NCI-H146 (cell line): ENCODE measurements at regions not wholly inside any gene's neighbourhood (a gene's known extent, or its start where the extent isn't known, plus 50 kb on each side); places are given as distances from the start of the nearest gene placed in this dataset.
A peak's percentile ranks its signal among the peaks of the same experiment; 100 is the strongest.

Experiments used
- DNase-seq: peaks from one replicate; lab custom pipeline; 2025; lab: John Stamatoyannopoulos, UW

DNA sequence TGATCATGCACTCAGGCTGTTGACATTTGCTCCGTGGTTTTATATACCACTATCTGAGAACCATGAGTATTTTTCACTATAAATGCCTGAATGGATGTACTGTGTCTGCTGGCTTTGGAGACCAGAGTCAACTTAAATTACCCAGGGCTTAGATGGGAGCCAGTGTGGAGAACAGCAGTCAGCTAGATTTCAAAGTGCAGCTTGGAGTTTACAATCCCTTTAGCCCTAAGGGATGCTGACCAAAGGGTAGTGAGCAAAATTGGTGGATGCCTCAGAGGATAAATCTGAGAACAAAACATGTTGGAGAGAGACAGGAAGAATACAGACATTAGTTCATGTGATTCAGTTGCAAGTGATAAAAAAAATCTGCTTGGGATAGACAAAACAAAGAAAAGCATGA is 327.5 kb downstream of the C11orf87 start:
- no peak for DNase-seq

DNA sequence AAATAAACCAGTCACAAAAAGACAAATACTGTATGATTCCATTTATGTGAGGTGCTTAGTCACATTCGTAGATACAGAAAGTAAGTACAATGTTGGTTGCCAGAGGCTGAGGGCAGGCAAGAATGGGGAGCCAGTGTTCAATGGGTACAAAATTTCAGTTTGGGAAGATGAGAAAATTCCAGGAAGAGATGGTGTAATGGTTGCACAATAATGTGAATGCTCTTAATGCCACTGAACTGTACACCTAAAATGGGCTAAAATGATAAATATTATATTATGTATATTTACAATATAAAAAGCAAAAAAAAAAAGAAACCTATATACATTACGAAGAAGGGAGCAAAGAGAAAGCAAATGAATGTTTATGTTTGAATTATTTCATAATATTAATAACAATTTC is 329.0 kb downstream of the C11orf87 start:
- no peak for DNase-seq

DNA sequence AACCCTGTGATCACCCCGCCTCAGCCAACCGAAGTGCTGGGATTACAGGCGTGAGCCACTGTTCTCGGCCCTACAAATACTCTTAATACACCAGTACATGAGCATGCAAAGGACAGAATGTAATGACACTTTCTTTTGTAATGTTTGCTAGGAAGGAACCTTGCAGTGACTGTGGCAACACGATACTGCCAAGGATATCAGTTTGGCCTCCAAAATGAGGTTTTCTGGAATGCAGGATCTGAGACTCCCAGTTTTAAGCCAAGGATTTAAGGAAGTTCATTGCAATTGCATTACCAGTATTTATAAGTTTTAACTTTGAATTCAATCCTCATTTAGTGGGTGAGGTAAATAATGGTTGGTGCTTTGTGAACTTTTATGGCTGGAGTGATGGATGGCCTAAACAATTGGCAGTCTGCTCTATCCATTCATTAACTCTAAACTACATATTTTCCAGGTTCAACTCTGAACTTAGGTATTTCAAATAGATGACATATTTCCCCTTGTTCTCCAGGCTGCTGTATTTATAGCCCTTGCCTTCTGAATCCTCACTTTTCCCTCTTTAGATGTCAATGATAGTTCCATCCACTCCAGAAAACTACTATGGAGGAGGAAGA is 330.3 kb downstream of the C11orf87 start:
- DNase-seq = no peak

DNA sequence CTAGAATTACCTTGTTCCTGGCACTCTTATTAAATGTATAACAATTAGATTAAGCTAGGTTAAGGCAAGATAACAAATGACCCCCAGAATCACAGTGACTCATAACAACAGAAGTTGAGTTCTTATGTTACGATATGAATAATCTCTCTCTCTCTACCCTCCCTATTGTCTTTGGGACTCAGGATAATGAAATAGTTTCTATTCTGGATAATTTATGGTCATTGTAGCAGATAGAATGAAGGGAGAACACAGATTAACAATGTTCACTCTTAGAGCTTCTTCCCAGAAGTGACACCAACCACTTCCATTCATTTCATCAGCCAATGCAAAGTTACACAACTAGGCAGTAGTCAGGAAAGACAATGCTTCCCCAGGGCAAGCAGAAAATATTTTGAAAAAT is 334.5 kb downstream of the C11orf87 start:
- DNase-seq = no peak

DNA sequence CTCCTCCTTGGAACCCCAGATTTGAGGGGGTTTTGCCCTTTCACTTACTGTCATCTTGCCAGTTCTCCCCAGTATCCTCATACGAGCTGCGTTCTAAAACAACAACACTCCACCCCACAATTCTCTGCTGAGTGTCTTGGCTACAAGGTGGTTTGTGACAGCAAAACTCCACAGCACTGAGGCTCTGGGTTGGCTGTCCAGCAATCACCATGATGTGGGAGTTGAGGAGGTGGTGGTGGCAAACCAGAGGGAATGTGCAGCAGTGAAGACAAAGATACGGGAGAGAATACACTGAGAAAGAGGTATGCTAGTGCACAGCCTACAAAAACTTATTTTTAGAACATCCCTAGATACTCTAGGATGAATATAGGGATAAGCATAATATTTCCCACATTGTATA is 335.0 kb downstream of the C11orf87 start:
- no peak for DNase-seq

DNA sequence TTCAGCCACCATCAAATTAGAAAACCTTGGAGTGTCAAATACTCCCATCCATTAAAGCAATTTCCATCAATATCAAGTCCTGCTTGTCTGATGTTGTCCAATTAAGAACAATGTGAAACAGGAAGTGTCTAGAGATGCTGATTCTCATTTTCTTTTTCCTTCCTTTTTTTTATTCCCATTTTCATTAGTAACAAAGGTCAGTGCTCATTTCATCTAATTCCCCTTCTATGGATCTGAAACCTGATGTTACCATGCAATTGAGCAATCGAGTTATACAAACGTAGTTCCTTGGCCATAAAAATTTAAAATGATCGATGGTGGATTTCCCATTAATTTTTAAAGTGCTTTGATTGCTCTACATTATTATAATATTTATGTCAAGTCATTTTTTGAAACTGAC is 330.6 kb upstream of the ZC3H12C start:
- DNase-seq = no peak

DNA sequence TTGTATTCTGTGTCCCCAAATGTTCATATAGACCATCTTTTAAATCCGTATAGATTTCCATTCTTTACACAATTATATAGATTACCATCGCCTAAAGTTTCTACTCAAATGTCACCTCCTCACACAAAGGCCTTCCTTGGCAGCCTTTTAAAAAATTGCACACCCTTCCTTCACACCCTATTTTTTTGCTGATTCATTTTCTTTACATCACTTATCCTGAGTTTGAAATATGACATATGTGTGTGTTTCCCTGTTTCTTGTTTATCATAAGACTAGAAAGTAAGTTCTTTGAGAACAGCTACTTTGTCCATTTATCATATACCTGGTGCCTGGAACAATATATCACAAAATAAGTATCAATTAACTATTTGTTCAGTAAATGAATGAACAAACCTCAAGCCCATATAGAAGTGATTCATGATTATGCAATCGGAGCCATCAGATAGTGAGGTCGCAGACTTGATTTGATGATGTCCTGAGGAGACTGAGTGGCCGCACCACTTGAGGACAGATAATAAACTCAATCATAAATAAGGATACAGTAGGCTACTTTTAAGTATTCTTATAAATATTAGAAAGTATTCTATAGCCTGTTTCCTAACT is 327.4 kb upstream of the ZC3H12C start:
- DNase-seq = no peak

DNA sequence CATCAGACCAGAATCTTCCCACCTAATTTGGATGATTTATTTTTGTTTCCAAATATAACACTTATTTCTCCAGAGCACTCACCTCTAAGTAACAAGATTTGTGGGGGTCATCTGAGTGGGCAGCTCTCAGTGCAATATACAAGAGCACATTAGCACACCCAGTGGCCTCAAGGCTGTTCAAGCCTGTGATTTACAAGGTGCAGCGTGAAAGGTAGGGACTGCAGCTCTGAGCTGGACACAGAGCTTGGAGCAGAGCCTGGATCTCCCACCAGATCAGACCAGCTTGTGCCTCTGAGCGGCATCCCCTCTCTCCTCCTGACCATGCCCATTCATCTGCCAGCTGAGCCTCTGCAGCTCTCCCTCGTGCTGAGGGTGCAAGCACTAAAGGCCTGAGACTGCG is 323.3 kb upstream of the ZC3H12C start:
- DNase-seq = no peak

DNA sequence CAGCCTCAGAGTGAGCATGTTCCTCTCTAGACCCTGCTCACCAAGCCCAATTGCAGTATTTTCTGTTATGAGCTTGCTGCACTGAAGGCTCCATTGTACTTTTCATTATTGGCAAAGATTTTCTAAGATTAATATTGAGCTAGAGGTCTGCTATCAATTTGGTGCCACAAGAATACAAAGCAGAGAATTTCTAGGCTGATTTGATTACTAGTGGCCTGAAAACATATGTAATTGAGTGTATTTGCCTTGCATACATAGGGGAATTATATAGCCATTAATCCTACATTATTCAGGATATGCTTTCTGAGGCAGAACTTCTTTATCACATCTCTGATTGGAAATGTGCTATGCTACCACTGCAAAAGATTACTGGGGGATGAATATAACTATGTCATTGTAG is 322.9 kb upstream of the ZC3H12C start:
- DNase-seq = no peak

DNA sequence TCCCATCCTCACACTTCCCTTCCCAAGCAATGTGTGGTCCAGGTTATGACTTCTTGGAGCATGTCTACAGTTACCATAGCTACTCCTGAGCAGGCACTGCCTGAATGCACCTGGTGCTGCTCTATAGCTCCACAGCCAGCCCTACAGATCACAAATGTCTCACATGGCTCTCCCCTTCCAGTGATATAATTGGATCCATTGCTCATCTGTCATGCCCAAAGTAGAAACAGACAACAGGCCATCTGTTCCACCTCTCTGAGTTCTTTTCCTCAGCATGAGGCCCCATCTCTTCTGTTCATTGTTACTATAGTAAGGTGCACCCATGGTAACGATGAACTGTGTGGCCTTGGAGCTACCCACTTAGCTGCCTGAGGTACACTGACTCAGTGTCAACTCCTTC is 320.3 kb upstream of the ZC3H12C start:
- peak; percentile 98 for DNase-seq

DNA sequence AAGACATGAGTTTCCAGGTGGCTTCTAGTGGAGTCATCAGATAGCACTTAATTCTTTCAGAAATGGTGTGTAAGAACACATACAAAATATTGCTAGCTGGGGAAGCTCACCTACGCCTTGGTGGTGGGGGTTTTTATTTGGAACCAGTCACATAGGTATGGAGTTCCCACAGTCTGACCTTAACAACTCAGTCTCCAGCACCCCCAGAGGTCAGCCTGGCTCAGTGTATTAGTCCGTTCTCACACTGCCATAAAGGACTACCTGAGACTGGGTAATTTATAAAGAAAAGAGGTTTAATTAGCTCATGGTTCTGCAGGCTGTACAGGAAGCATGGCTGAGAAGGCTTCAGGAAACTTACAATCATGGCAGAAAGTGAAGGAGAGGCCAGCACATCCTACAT is 317.5 kb upstream of the ZC3H12C start:
- no peak for DNase-seq

DNA sequence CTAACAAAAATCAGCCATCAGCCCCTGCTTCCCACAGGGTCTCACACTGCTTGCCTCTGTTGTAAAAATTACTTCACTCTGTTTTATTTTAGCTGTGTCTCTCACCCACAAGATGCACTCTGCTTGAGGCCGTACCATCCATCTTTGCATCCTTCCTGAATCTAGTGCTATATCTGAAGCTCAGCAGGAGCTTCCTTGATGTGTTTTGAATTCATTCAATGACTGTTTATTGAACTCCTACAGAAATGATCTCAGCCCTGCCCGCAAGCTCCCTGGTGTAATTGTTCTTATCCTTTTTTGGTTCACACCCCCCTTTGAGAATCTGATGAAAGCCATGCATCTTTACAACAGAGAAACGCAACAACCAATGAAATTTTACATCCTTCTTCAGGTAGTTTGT is 310.2 kb upstream of the ZC3H12C start:
- peak; percentile 17 for DNase-seq

DNA sequence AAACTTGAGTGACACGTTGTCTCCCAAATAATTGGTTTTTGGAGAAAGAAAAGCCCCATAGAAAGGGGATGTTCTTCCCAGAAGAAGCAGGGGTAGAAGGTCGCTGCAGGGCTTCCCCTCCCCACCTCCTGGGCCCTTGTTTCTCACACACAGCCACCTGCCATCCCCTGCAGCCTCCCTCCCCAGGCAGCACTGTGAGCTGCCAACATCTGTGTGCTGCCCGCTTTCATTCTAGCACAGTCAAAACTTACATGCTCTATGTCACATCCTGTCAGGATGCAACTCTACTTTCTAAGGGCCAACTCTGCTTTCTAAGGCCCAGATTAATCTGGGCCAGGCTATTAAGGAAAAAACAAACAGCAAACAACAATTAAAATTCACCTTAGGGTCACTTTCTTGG is 309.4 kb upstream of the ZC3H12C start:
- peak; percentile 88 for DNase-seq

DNA sequence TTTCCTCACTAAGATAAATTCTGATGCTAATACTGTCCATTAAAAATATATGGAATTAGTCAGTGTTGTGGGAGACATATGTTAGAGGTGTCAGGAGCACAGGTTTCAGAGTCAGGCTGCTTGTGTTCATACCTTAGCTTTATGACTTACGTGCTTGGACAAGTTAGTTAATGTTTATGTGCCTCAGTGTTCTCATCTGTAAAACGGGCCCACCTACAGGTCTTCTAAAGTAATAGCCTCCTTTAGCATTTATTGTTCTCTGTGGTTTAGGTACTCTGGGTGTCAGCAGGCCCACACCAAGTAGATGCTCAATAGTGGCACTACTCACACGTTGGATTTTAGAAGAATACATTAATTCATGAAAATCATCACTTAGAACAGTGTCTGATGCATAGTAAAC is 308.7 kb upstream of the ZC3H12C start:
- peak; percentile 26 for DNase-seq

DNA sequence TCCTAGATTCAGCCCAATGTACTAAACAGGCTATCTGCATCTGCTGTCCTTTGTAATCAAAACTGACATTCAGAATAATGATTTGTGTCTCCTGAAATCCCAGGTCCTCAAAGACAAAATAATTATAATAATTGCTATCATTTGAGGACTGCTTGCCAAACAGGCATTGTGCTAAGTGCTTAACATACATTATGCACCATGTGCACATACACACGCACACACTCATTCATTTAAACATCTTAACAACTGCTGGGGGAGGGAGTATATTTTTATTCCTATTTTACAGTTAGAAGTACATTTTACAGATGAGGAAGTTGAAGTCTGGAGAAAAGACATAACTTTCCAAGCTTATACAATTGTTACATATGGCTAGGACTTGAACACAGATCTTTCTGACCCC is 308.0 kb upstream of the ZC3H12C start:
- DNase-seq = peak; percentile 78

DNA sequence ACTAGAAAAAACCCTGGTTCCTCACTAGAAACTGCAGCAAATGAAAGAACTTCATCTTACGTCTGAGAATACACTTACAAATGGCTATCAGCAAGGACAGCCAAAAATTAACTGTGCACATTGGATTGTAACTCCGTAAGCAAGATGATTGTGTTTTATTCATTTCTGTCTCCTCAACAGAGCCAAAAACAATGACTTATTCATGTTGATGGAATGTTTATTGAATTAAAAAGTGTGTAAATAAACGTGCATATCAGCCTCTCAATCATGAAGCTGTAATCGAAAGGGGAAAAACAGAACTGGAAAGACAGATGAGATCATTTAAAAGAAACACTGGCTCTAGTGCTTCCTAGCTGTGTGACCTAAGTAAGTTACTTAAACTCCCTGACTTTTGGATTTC is 307.5 kb upstream of the ZC3H12C start:
- no peak for DNase-seq

DNA sequence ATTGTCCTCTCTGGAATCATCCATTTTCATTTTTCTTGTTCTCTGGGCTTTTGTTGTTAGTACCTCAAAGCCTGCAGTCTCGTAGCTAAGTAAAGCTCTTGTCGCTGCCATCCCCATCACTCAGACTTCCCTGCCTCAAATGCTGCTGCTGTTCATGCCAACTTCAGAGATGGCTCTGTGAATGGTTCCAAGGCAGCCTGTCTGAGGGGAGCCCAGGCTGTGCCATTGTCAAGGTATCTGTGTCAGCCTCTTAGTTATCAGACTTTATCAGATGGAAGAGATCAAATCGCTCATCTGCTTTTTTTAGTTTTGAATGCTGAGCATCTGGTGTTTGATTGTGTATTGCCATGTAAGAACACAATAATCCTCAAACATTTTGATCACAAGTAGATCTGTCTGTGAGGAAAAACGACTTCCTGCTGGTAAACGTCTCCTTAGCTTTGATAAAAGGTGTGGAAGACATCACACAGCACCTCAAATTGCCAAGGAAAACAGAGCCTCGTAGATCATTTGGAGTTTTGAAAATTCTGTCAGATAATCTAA is 304.2 kb upstream of the ZC3H12C start:
- DNase-seq = no peak

DNA sequence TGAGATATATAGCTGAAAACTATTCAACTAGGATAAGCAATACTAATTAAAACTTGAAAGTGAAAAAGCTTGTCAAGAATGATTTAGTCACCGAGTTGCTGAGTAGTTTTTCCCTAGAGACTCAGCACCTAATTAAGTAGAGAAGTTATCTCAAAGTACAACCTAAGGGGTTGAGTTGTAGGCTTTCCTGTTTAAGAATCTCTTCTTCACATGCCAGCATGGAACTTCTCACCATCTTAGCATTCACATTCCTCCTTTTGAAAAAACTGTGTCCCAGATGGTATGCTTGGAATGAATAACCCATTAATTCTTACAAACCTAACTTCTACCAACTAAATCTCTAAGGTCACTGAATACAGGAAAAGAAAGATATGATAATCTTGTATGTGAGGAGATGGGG is 303.3 kb upstream of the ZC3H12C start:
- DNase-seq = no peak

DNA sequence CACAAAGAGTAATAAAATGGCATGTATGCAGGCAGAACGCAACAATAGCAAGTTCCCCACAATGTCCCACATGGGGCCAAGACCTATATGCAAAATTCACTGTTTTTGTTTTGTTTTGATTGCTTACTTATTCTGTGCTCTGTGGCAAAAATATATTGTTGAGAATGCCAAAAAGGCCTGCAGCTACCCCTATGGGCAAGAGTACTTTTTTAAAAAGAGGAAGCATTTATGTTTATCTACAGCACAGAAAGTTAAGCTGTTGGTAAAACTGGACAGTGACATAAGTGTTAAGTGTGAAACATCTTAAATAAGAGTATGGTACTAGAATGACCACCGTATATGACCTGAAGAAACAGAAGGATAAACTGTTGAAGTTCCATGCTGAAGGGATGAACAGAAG is 301.9 kb upstream of the ZC3H12C start:
- no peak for DNase-seq

DNA sequence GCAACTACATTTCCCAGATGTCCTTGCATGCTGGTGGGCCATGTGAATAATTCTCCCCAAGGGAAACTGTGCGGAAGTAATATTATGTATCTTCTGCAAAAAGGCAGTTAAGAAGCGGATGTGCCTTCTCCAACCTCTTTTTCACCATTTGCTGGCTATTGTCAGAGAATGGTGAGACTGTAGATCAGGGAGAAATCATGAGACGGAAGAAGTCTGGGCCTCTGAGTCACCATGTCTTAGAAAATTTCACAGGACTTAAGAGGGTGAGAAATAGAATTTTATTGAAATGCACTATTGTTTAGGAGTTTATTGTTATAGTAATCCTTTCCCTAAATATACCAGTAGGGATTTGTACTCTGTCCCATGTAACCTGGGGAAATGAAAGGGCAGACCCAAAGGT is 298.7 kb upstream of the ZC3H12C start:
- no peak for DNase-seq

DNA sequence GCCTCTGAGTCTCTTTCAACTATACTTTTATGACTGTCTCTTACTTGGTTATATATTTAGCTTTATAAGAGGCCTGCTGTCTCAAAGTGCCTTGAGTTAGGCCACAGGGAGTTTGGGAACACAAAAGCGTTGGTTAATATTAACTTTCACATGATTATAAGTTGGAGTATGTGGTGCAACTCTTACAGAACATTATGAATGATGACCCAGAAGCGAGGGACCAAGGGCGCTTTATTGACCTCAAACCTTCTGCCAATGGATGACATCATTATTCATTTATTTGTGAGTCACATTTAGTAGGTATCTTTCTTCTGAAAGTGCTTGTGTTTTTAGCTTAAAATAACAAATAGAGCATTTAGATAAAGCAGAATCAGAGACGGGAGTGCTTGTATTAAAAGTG is 298.0 kb upstream of the ZC3H12C start:
- DNase-seq = no peak

DNA sequence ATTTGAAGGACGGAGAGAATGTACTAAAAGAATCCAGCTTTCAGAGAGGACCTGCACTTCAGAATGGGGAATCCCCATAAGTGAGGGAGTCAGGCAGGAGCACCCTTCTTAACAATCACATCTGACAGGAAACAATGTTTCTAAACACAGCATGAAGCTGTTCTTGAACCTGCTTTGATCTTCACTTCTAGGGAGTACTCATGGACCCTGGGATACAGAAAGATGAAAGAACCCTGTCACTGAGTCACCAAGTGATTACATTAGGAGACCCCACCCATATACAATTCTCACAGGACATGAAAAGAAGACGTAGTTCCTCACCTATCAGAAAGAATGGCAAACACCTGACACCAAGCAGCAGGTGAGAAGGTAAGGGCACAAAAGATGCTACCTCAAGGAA is 296.9 kb upstream of the ZC3H12C start:
- no peak for DNase-seq

DNA sequence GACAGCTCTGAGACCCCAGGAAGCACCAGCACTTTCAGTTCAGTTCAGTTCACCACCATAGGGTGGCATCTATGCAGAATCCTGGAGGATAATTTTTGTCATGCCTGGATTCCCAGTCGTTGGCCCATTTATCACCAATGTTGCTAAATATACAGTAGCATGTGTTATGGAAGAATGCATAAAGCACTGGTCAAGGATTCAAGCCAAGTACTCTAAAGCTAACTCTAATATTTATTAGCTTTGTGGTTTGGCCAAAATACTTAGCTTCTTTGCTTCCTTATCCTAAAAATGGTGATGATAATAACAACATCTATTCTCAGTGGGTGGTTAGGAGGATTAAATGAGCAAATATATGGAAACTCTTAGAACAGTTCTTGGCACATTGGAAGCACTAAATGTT is 294.7 kb upstream of the ZC3H12C start:
- DNase-seq = no peak

DNA sequence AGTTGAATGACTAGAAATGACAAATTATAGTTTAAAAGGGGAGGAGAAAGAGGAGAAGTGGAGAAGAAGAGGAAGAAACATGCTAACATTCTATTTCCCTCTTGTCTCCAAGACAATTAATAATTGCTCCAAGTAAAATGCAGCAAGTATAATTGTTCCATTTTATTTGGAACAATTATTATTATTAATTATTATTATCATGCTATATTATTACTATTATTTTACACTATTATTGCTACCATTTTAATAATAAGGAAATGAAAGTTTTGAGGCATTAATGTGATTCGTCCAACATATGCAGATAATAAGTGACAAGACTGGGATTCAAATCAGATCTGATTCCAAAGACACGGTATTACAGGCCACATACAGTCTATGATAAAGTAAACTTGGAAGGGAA is 293.6 kb upstream of the ZC3H12C start:
- DNase-seq = no peak
